Caco-2 (cell line): ENCODE measurements at regions not wholly inside any gene's neighbourhood (a gene's known extent, or its start where the extent isn't known, plus 50 kb on each side); places are given as distances from the start of the nearest gene placed in this dataset.

Experiments used
- BruUV-seq: library from RNA; stranded (reverse); fragments of 400-500 nt; replicated peaks from 2 replicates; lab custom pipeline; 2021; lab: Mats Ljungman, UMichigan
- CTCF ChIA-PET: fragments of 300-600 bp; sonication (Branson Sonifier 250); formaldehyde crosslinking; loops from one replicate; lab custom pipeline; 2022; ENCODE audit warnings: antibody characterized with exemption; lab: Charles Lee
- POLR2A ChIA-PET: fragments of 300-600 bp; sonication (Branson Sonifier 250); formaldehyde crosslinking; loops from one replicate; lab custom pipeline; 2022; ENCODE audit warnings: antibody characterized with exemption; lab: Charles Lee
- DNase-seq, 2 experiments: peaks; one replicate each; pipeline versions ENCODE4 v3.0.0 to v3.0.0-alpha.2; 2020 to 2022
- H3K27me3 ChIP-seq: replicated peaks from 2 replicates; pipeline ENCODE4 v1.6.0; 2011; ENCODE audit warnings: low read length; ENCODE audit not compliant: control insufficient read depth, insufficient read depth
- H3K36me3 ChIP-seq: 2 replicates; pipeline ENCODE4 v1.5.1; 2011; ENCODE audit warnings: low read length; ENCODE audit not compliant: control insufficient read depth, insufficient read depth
- H3K4me1 ChIP-seq: fragments of 250-450 bp; sonication (Bioruptor Pico); 2 replicates; pipeline ENCODE4 v1.5.1; 2020; ENCODE audit warnings: mild to moderate bottlenecking
- H3K4me3 ChIP-seq: 2 replicates; pipeline ENCODE4 v1.5.1; 2011; ENCODE audit warnings: low read depth, mild to moderate bottlenecking, control low read depth, low read length
- H3K9me3 ChIP-seq: fragments of 250-450 bp; sonication (Bioruptor Pico); 2 replicates; pipeline ENCODE4 v1.5.1; 2020; ENCODE audit warnings: mild to moderate bottlenecking, moderate library complexity
- H3K27ac Mint-ChIP-seq: one replicate; pipeline ENCODE4 v1.8.0; 2022; ENCODE audit warnings: mixed read lengths; ENCODE audit not compliant: unreplicated experiment
- H3K27me3 Mint-ChIP-seq: one replicate; pipeline ENCODE4 v1.8.0; 2022; ENCODE audit warnings: mixed read lengths; ENCODE audit not compliant: insufficient read depth, unreplicated experiment
- H3K36me3 Mint-ChIP-seq: one replicate; pipeline ENCODE4 v1.8.0; 2022; ENCODE audit warnings: mild to moderate bottlenecking, mixed read lengths; ENCODE audit not compliant: insufficient read depth, unreplicated experiment
- H3K4me1 Mint-ChIP-seq: one replicate; pipeline ENCODE4 v1.8.0; 2022; ENCODE audit warnings: low read depth, mixed read lengths; ENCODE audit not compliant: unreplicated experiment
- H3K4me3 Mint-ChIP-seq: one replicate; pipeline ENCODE4 v1.8.0; 2022; ENCODE audit warnings: mild to moderate bottlenecking, moderate library complexity, mixed read lengths; ENCODE audit not compliant: unreplicated experiment
- H3K9me3 Mint-ChIP-seq: one replicate; pipeline ENCODE4 v1.8.0; 2022; ENCODE audit warnings: mixed read lengths; ENCODE audit not compliant: unreplicated experiment
- CTCF ChIP-seq, 2 experiments: fragments of 200-600 bp in 1 of 2; IDR thresholded peaks; 1 replicate in 1 of 2; 2 replicates in 1 of 2; pipeline versions ENCODE4 v1.5.1 to v1.8.0; 2011 to 2022; ENCODE audit warnings: antibody characterized with exemption in 1 of 2, control low read depth in 1 of 2, inconsistent platforms in 1 of 2, low read depth in 1 of 2, low read length in 1 of 2, mild to moderate bottlenecking in 1 of 2, moderate library complexity in 1 of 2; ENCODE audit not compliant: insufficient read depth in 1 of 2, severe bottlenecking in 1 of 2, unreplicated experiment in 1 of 2
- intact Hi-C: fragments of 100-400 bp; cut with micrococcal nuclease; formaldehyde crosslinking; loops from one replicate; pipeline ENCODE4 v1.10.0; 2022; ENCODE audit not compliant: unreplicated experiment

GRCh38 chr9:134533850-134534588 lies 107.6 kb upstream of the COL5A1 start:
- Mint-ChIP-seq H3K27me3 (peaks cover 9% of the 10 kb centered on the region), H3K27ac (no peak overlapping the region), H3K9me3 (peaks cover 10% of the 10 kb centered on the region), H3K4me1 (no peaks in the 10 kb centered on the region), H3K36me3 (no peaks in the 10 kb centered on the region), H3K4me3 (no peak overlapping the region)
- intact Hi-C loops, result no loop called here
- no TSS peak for BruUV-seq
- Histone ChIP-seq H3K9me3 (no peaks in the 10 kb centered on the region), H3K27me3 (no peaks in the 10 kb centered on the region), H3K4me3 (no peak overlapping the region), H3K4me1 (no peaks in the 10 kb centered on the region), H3K36me3 (no peaks in the 10 kb centered on the region)
- POLR2A ChIA-PET, result no interaction called here
- TF ChIP-seq CTCF (IDR thresholded peaks at IDR 0.05; ENCODE audit: insufficient read depth in 1 of 2, low read depth in 1 of 2, low read length in 1 of 2, severe bottlenecking in 1 of 2, unreplicated experiment in 1 of 2), result no peak
- CTCF ChIA-PET, result no interaction called here
- no peak for DNase-seq

GRCh38 chr9:134534661-134535080 lies 106.9 kb upstream of the COL5A1 start:
- DNase-seq, result no peak
- H3K36me3 Mint-ChIP-seq, result no peaks in the 10 kb centered on the region
- intact Hi-C loops, result no loop called here
- H3K4me3 Mint-ChIP-seq, result no peak overlapping the region
- no peaks in the 10 kb centered on the region for H3K4me1 Mint-ChIP-seq
- H3K9me3 ChIP-seq, result no peaks in the 10 kb centered on the region
- H3K36me3 ChIP-seq, result no peaks in the 10 kb centered on the region
- ChIA-PET POLR2A (no interaction called here), CTCF (no interaction called here)
- no TSS peak for BruUV-seq
- no peak overlapping the region for H3K4me3 ChIP-seq
- H3K9me3 Mint-ChIP-seq, result peaks cover 9% of the 10 kb centered on the region
- H3K27me3 ChIP-seq, result no peaks in the 10 kb centered on the region
- H3K4me1 ChIP-seq, result no peaks in the 10 kb centered on the region
- peaks cover 9% of the 10 kb centered on the region for H3K27me3 Mint-ChIP-seq
- no peak for TF ChIP-seq CTCF (IDR thresholded peaks at IDR 0.05; ENCODE audit: insufficient read depth in 1 of 2, low read depth in 1 of 2, low read length in 1 of 2, severe bottlenecking in 1 of 2, unreplicated experiment in 1 of 2)
- no peak overlapping the region for H3K27ac Mint-ChIP-seq

- Histone ChIP-seq H3K36me3 (no peaks in the 10 kb centered on the region), H3K27me3 (no peaks in the 10 kb centered on the region), H3K4me3 (no peak overlapping the region), H3K4me1 (no peaks in the 10 kb centered on the region), H3K9me3 (no peaks in the 10 kb centered on the region)
- no peaks in the 10 kb centered on the region for H3K36me3 Mint-ChIP-seq
- ChIA-PET POLR2A (no interaction called here), CTCF (no interaction called here)
- no peak overlapping the region for H3K27ac Mint-ChIP-seq
- peaks cover 6% of the 10 kb centered on the region for H3K27me3 Mint-ChIP-seq
- no peak for TF ChIP-seq CTCF (IDR thresholded peaks at IDR 0.05; ENCODE audit: insufficient read depth in 1 of 2, low read depth in 1 of 2, low read length in 1 of 2, severe bottlenecking in 1 of 2, unreplicated experiment in 1 of 2)
- H3K4me3 Mint-ChIP-seq, result no peak overlapping the region
- no peaks in the 10 kb centered on the region for H3K4me1 Mint-ChIP-seq
- no peak for DNase-seq
- peaks cover 4% of the 10 kb centered on the region for H3K9me3 Mint-ChIP-seq
- intact Hi-C loops, result no loop called here
- no TSS peak for BruUV-seq
These were observed 106.4 kb upstream of the COL5A1 start for GRCh38 chr9:134535171-134535570.
